ENCODE measurements at regions not wholly inside any gene's neighbourhood (a gene's known extent, or its start where the extent isn't known, plus 50 kb on each side); places are given as distances from the start of the nearest gene placed in this dataset.

GRCh38 chr20:52704553-52704952, 267.6 kb upstream of the TSHZ2 start:
- no peaks in the 10 kb centered on the region for H3K27me3 Mint-ChIP-seq
- CTCF ChIA-PET: no interaction called here

GRCh38 chr20:52688345-52688744, 283.8 kb upstream of the TSHZ2 start:
- Histone ChIP-seq H3K36me3 (ENCODE audit: insufficient read depth, low read length) (no peaks in the 10 kb centered on the region), H3K4me1 (ENCODE audit: insufficient read depth, low read length) (no peaks in the 10 kb centered on the region), H3K4me3 (ENCODE audit: low read length) (no peak overlapping the region), H3K27me3 (ENCODE audit: control insufficient read depth in 1 of 2, insufficient read depth in 2 of 2, low read length in 2 of 2) (peaks cover 0 to 2% of the 10 kb centered on the region in 2 experiments), H3K9me3 (ENCODE audit: control insufficient read depth in 1 of 2, insufficient read depth in 1 of 2, low read length in 2 of 2) (peaks cover 0 to 7% of the 10 kb centered on the region in 2 experiments), H3K27ac (ENCODE audit: low read depth in 1 of 2, low read length in 2 of 2) (no peak overlapping the region)
- Mint-ChIP-seq H3K9me3 (peaks cover 2% of the 10 kb centered on the region), H3K4me1 (ENCODE audit: low read depth) (no peaks in the 10 kb centered on the region), H3K4me3 (no peak overlapping the region), H3K27me3 (peaks cover 3% of the 10 kb centered on the region), H3K36me3 (ENCODE audit: low read depth) (no peaks in the 10 kb centered on the region), H3K27ac (no peak overlapping the region)
- ATAC-seq (ENCODE audit: poor library complexity): no peak
- TF ChIP-seq CTCF (IDR thresholded peaks at IDR 0.05): no peak
- no peak for DNase-seq
- intact Hi-C loops (cut with DNase I, micrococcal nuclease): no loop called here
- POLR2A ChIA-PET: no interaction called here
- CTCF ChIA-PET: no interaction called here

More at GRCh38 chr20:52704553-52704952, 267.6 kb upstream of the TSHZ2 start:
- no peak for DNase-seq
- Mint-ChIP-seq H3K4me1 (ENCODE audit: low read depth) (no peaks in the 10 kb centered on the region), H3K9me3 (no peaks in the 10 kb centered on the region), H3K4me3 (no peak overlapping the region), H3K36me3 (ENCODE audit: low read depth) (no peaks in the 10 kb centered on the region), H3K27ac (no peak overlapping the region)
- TF ChIP-seq CTCF (IDR thresholded peaks at IDR 0.05): no peak
- Histone ChIP-seq H3K36me3 (ENCODE audit: insufficient read depth, low read length) (no peaks in the 10 kb centered on the region), H3K27ac (ENCODE audit: low read depth in 1 of 2, low read length in 2 of 2) (no peak overlapping the region), H3K4me3 (ENCODE audit: low read length) (no peak overlapping the region), H3K9me3 (ENCODE audit: control insufficient read depth in 1 of 2, insufficient read depth in 1 of 2, low read length in 2 of 2) (no peaks in the 10 kb centered on the region), H3K4me1 (ENCODE audit: insufficient read depth, low read length) (no peaks in the 10 kb centered on the region), H3K27me3 (ENCODE audit: control insufficient read depth in 1 of 2, insufficient read depth in 2 of 2, low read length in 2 of 2) (no peaks in the 10 kb centered on the region)
- intact Hi-C loops (cut with DNase I, micrococcal nuclease): no loop called here
- POLR2A ChIA-PET: no interaction called here
- ATAC-seq (ENCODE audit: poor library complexity): no peak

- TF ChIP-seq CTCF (IDR thresholded peaks at IDR 0.05): no peak
- Mint-ChIP-seq H3K4me3 (no peak overlapping the region), H3K9me3 (peaks cover 2% of the 10 kb centered on the region), H3K27me3 (peaks cover 3% of the 10 kb centered on the region), H3K4me1 (ENCODE audit: low read depth) (no peaks in the 10 kb centered on the region), H3K27ac (no peak overlapping the region), H3K36me3 (ENCODE audit: low read depth) (no peaks in the 10 kb centered on the region)
- Histone ChIP-seq H3K9me3 (ENCODE audit: control insufficient read depth in 1 of 2, insufficient read depth in 1 of 2, low read length in 2 of 2) (peaks cover 0 to 7% of the 10 kb centered on the region in 2 experiments), H3K36me3 (ENCODE audit: insufficient read depth, low read length) (no peaks in the 10 kb centered on the region), H3K4me3 (ENCODE audit: low read length) (no peak overlapping the region), H3K4me1 (ENCODE audit: insufficient read depth, low read length) (no peaks in the 10 kb centered on the region), H3K27me3 (ENCODE audit: control insufficient read depth in 1 of 2, insufficient read depth in 2 of 2, low read length in 2 of 2) (no peaks in the 10 kb centered on the region), H3K27ac (ENCODE audit: low read depth in 1 of 2, low read length in 2 of 2) (no peak overlapping the region)
- ChIA-PET POLR2A (no interaction called here), CTCF (no interaction called here)
- intact Hi-C loops (cut with DNase I, micrococcal nuclease): no loop called here
- no peak for DNase-seq
- ATAC-seq (ENCODE audit: poor library complexity): no peak
These were observed 287.3 kb upstream of the TSHZ2 start for GRCh38 chr20:52684905-52685304.
